Thoracic aorta (tissue), 2 donors: ENCODE measurements at regions not wholly inside any gene's neighbourhood (a gene's known extent, or its start where the extent isn't known, plus 50 kb on each side); places are given as distances from the start of the nearest gene placed in this dataset.

ENCODE experiments used
- ATAC-seq: fragments of 150-250 bp; one replicate; pipeline ENCODE4 v1.8.0; 2017; ENCODE audit warnings: low read depth; ENCODE audit not compliant: insufficient number of reproducible peaks, low FRiP score
- DNase-seq: peaks from one replicate; pipeline ENCODE4 v3.0.0-alpha.2; 2020; ENCODE audit warnings: low spot score
- H3K27ac ChIP-seq, 2 donors: fragments of 200-600 bp; sonication (generic); 1 replicate in 1 of 2; 2 replicates in 1 of 2; pipeline ENCODE4 v1.5.1; 2016; ENCODE audit warnings: mild to moderate bottlenecking in 2 of 2, moderate library complexity in 2 of 2
- H3K27me3 ChIP-seq: fragments of 200-600 bp; sonication (generic); replicated peaks from 2 replicates; pipeline ENCODE4 v1.6.0; 2016; ENCODE audit warnings: mild to moderate bottlenecking; ENCODE audit not compliant: insufficient read depth
- H3K36me3 ChIP-seq: fragments of 200-600 bp; sonication (generic); one replicate; pipeline ENCODE4 v1.5.1; 2016
- H3K4me1 ChIP-seq, 2 donors: fragments of 200-600 bp; sonication (generic); 1 replicate in 1 of 2; 2 replicates in 1 of 2; pipeline versions ENCODE4 v1.5.1 to v1.6.0; 2016; ENCODE audit warnings: low read depth in 2 of 2, mild to moderate bottlenecking in 1 of 2; ENCODE audit not compliant: control insufficient read depth in 1 of 2
- H3K4me3 ChIP-seq: fragments of 200-600 bp; sonication (generic); 2 replicates; pipeline ENCODE4 v1.5.1; 2016; ENCODE audit warnings: mild to moderate bottlenecking
- H3K9me3 ChIP-seq: fragments of 200-600 bp; sonication (generic); 2 replicates; pipeline ENCODE4 v1.5.1; 2016
- CTCF ChIP-seq: fragments of 200-600 bp; sonication (generic); IDR thresholded peaks from one replicate; pipeline ENCODE4 v1.5.1; 2019; ENCODE audit warnings: antibody characterized with exemption

GRCh38 chr2:175478096-175478768 is 296.7 kb upstream of the ATP5MC3 start:
- ATAC-seq (no peak), DNase-seq (no peak)
- Histone ChIP-seq H3K27me3 (no peaks in the 10 kb centered on the region), H3K4me1 (no peaks in the 10 kb centered on the region), H3K9me3 (no peaks in the 10 kb centered on the region), H3K36me3 (no peaks in the 10 kb centered on the region), H3K27ac (no peak overlapping the region), H3K4me3 (no peak overlapping the region)
- no peak for TF ChIP-seq CTCF

GRCh38 chr2:175476948-175477347 is 295.4 kb upstream of the ATP5MC3 start:
- no peak for ATAC-seq
- no peak for TF ChIP-seq CTCF
- DNase-seq: no peak
- Histone ChIP-seq H3K27me3 (no peaks in the 10 kb centered on the region), H3K4me3 (no peak overlapping the region), H3K4me1 (no peaks in the 10 kb centered on the region), H3K27ac (no peak overlapping the region), H3K9me3 (no peaks in the 10 kb centered on the region), H3K36me3 (no peaks in the 10 kb centered on the region)

GRCh38 chr2:175476374-175476773 is 294.9 kb upstream of the ATP5MC3 start:
- DNase-seq (no peak), ATAC-seq (no peak)
- Histone ChIP-seq H3K4me1 (no peaks in the 10 kb centered on the region), H3K4me3 (no peak overlapping the region), H3K27me3 (no peaks in the 10 kb centered on the region), H3K27ac (no peak overlapping the region), H3K36me3 (no peaks in the 10 kb centered on the region), H3K9me3 (no peaks in the 10 kb centered on the region)
- TF ChIP-seq CTCF: no peak

GRCh38 chr2:175475130-175475529 is 293.6 kb upstream of the ATP5MC3 start:
- no peaks in the 10 kb centered on the region for H3K9me3 ChIP-seq
- no peaks in the 10 kb centered on the region for H3K4me1 ChIP-seq
- TF ChIP-seq CTCF: no peak
- ATAC-seq (no peak), DNase-seq (no peak)
- no peak overlapping the region for H3K4me3 ChIP-seq
- no peaks in the 10 kb centered on the region for H3K27me3 ChIP-seq
- H3K27ac ChIP-seq: no peak overlapping the region
- no peaks in the 10 kb centered on the region for H3K36me3 ChIP-seq

GRCh38 chr2:175468431-175469098 is 287.1 kb upstream of the ATP5MC3 start:
- no peak overlapping the region for H3K4me3 ChIP-seq
- H3K27ac ChIP-seq: no peak overlapping the region
- DNase-seq: no peak
- no peaks in the 10 kb centered on the region for H3K9me3 ChIP-seq
- no peaks in the 10 kb centered on the region for H3K4me1 ChIP-seq
- TF ChIP-seq CTCF: no peak
- H3K36me3 ChIP-seq: no peaks in the 10 kb centered on the region
- no peaks in the 10 kb centered on the region for H3K27me3 ChIP-seq
- no peak for ATAC-seq
